CD14-positive monocyte (primary cell): ENCODE measurements at regions not wholly inside any gene's neighbourhood (a gene's known extent, or its start where the extent isn't known, plus 50 kb on each side); places are given as distances from the start of the nearest gene placed in this dataset.

Experiments
- DNase-seq, 3 donors: peaks; one replicate each; pipeline ENCODE4 v3.0.0-alpha.2; 2011 to 2022
- H2AFZ ChIP-seq: 2 replicates; pipeline ENCODE4 v1.6.0; 2012; ENCODE audit warnings: mild to moderate bottlenecking, low read depth, low read length, inconsistent platforms; ENCODE audit not compliant: insufficient read depth, poor library complexity, severe bottlenecking
- H3K27ac ChIP-seq, 2 donors: 1 replicate in 1 of 2; 2 replicates in 1 of 2; pipeline ENCODE4 v1.5.1; 2012 to 2013; ENCODE audit warnings: low read length in 2 of 2, control low read depth in 1 of 2, inconsistent platforms in 1 of 2, low read depth in 1 of 2, mild to moderate bottlenecking in 1 of 2
- H3K27me3 ChIP-seq, 2 donors: one replicate each; pipeline versions ENCODE4 v1.6.0 to v1.6.1; 2011 to 2013; ENCODE audit warnings: low read length in 2 of 2; ENCODE audit not compliant: control insufficient read depth in 2 of 2, insufficient read depth in 2 of 2
- H3K36me3 ChIP-seq, 2 donors: replicated peaks in 1 of 2; 1 replicate in 1 of 2; 2 replicates in 1 of 2; pipeline versions ENCODE4 v1.5.1 to v1.6.1; 2012 to 2013; ENCODE audit warnings: low read length in 2 of 2, control low read depth in 1 of 2, inconsistent platforms in 1 of 2, mild to moderate bottlenecking in 1 of 2; ENCODE audit not compliant: insufficient read depth in 2 of 2, control insufficient read depth in 1 of 2
- H3K4me1 ChIP-seq, 2 donors: 1 replicate in 1 of 2; 2 replicates in 1 of 2; pipeline versions ENCODE4 v1.5.1 to v1.6.1; 2012 to 2013; ENCODE audit warnings: low read length in 2 of 2, control low read depth in 1 of 2, inconsistent platforms in 1 of 2, mild to moderate bottlenecking in 1 of 2, moderate library complexity in 1 of 2; ENCODE audit not compliant: insufficient read depth in 2 of 2, control insufficient read depth in 1 of 2
- H3K4me2 ChIP-seq: replicated peaks from 2 replicates; pipeline ENCODE3; 2012; ENCODE audit warnings: low read length, moderate library complexity, mild to moderate bottlenecking; ENCODE audit not compliant: poor library complexity, severe bottlenecking; ENCODE audit errors: extremely low read depth
- H3K4me3 ChIP-seq, 3 experiments: fragments of 200-600 bp in 1 of 3; sonication (generic) in 1 of 3; replicated peaks in 1 of 3; 1 replicate in 2 of 3; 2 replicates in 1 of 3; pipeline ENCODE4 v1.5.1; 2011 to 2013; ENCODE audit warnings: low read length in 3 of 3, mild to moderate bottlenecking in 3 of 3, control low read depth in 2 of 3, low read depth in 2 of 3, inconsistent platforms in 1 of 3, moderate library complexity in 1 of 3
- H3K79me2 ChIP-seq: 2 replicates; pipeline ENCODE4 v1.6.0; 2012; ENCODE audit warnings: mild to moderate bottlenecking, control low read depth, inconsistent platforms, low read length, moderate library complexity; ENCODE audit not compliant: insufficient read depth
- H3K9ac ChIP-seq: 2 replicates; pipeline ENCODE4 v1.6.0; 2017; ENCODE audit warnings: low read length, mild to moderate bottlenecking; ENCODE audit not compliant: insufficient read depth, poor library complexity, severe bottlenecking
- H3K9me3 ChIP-seq, 2 donors: replicated peaks in 1 of 2; 1 replicate in 1 of 2; 2 replicates in 1 of 2; pipeline versions ENCODE4 v1.5.1 to v1.6.1; 2012 to 2013; ENCODE audit warnings: low read length in 2 of 2, control low read depth in 1 of 2; ENCODE audit not compliant: control insufficient read depth in 1 of 2, insufficient read depth in 1 of 2
- H4K20me1 ChIP-seq: 2 replicates; pipeline ENCODE4 v1.6.0; 2012; ENCODE audit warnings: mild to moderate bottlenecking, low read length, control low read depth, moderate library complexity; ENCODE audit not compliant: insufficient read depth
- H3K27ac Mint-ChIP-seq, 7 donors: one replicate each; pipeline ENCODE4 v1.8.0; 2020; ENCODE audit warnings: mild to moderate bottlenecking in 7 of 7, mixed read lengths in 7 of 7, moderate library complexity in 6 of 7, inconsistent platforms in 2 of 7
- H3K27me3 Mint-ChIP-seq, 3 donors: one replicate each; pipeline ENCODE4 v1.8.0; 2021 to 2022; ENCODE audit warnings: low read depth in 3 of 3, mild to moderate bottlenecking in 3 of 3, mixed read lengths in 3 of 3, moderate library complexity in 3 of 3, inconsistent platforms in 1 of 3
- H3K36me3 Mint-ChIP-seq, 2 donors: one replicate each; pipeline ENCODE4 v1.8.0; 2020; ENCODE audit warnings: mixed read lengths in 2 of 2, inconsistent platforms in 1 of 2, mild to moderate bottlenecking in 1 of 2
- H3K4me1 Mint-ChIP-seq: one replicate; pipeline ENCODE4 v1.8.0; 2020; ENCODE audit warnings: mild to moderate bottlenecking, mixed read lengths
- H3K4me3 Mint-ChIP-seq, 2 donors: one replicate each; pipeline ENCODE4 v1.8.0; 2020; ENCODE audit warnings: mild to moderate bottlenecking in 2 of 2, mixed read lengths in 2 of 2, moderate library complexity in 1 of 2
- H3K9me3 Mint-ChIP-seq, 7 donors: one replicate each; pipeline ENCODE4 v1.8.0; 2020 to 2022; ENCODE audit warnings: mixed read lengths in 7 of 7, mild to moderate bottlenecking in 6 of 7, moderate library complexity in 6 of 7, inconsistent platforms in 2 of 7
- CTCF ChIP-seq: fragments of 200-600 bp; IDR thresholded peaks from one replicate; pipeline ENCODE4 v1.8.0; 2022; ENCODE audit warnings: antibody characterized with exemption, mild to moderate bottlenecking
- WGBS: methylation state at CpG from one replicate; pipeline ENCODE4 v1.1.5; 2013; ENCODE audit warnings: missing lambda C conversion rate; ENCODE audit not compliant: insufficient coverage; 5-methylcytosine and 5-hydroxymethylcytosine counted together
- intact Hi-C, 2 donors: fragments of 100-400 bp; cut with micrococcal nuclease; formaldehyde crosslinking; loops; one replicate each; pipeline versions ENCODE4 v1.15.0 to v1.15.1; 2023

GRCh38 chr16:51773071-51773890, 622.2 kb upstream of the SALL1 start:
- TF ChIP-seq CTCF: no peak
- Histone ChIP-seq H4K20me1 (no peaks in the 10 kb centered on the region), H3K79me2 (no peaks in the 10 kb centered on the region), H3K9ac (no peak overlapping the region), H3K27ac (no peak overlapping the region), H3K4me1 (no peaks in the 10 kb centered on the region), H3K9me3 (no peaks in the 10 kb centered on the region), H3K4me2 (no peak overlapping the region), H2AFZ (no peak overlapping the region), H3K27me3 (no peaks in the 10 kb centered on the region), H3K4me3 (no peak overlapping the region), H3K36me3 (no peaks in the 10 kb centered on the region)
- Mint-ChIP-seq H3K4me1 (no peaks in the 10 kb centered on the region), H3K27ac (no peak overlapping the region), H3K9me3 (peaks cover 0 to 5% (median 0%) of the 10 kb centered on the region in 7 donors), H3K27me3 (peaks cover 0 to 3% (median 2%) of the 10 kb centered on the region in 3 donors), H3K4me3 (no peak overlapping the region), H3K36me3 (no peaks in the 10 kb centered on the region)
- 89% methylated on average over 14 of the region's 22 CpGs for WGBS
- intact Hi-C loops: no loop called here
- no peak for DNase-seq

- Histone ChIP-seq H3K9me3 (no peaks in the 10 kb centered on the region), H3K4me3 (no peak overlapping the region), H3K9ac (no peak overlapping the region), H3K4me1 (no peaks in the 10 kb centered on the region), H3K79me2 (no peaks in the 10 kb centered on the region), H3K36me3 (no peaks in the 10 kb centered on the region), H4K20me1 (no peaks in the 10 kb centered on the region), H2AFZ (no peak overlapping the region), H3K27me3 (peaks cover 0 to 2% of the 10 kb centered on the region in 2 donors), H3K27ac (no peak overlapping the region), H3K4me2 (no peak overlapping the region)
- Mint-ChIP-seq H3K4me3 (no peak overlapping the region), H3K9me3 (peaks cover 0 to 3% (median 0%) of the 10 kb centered on the region in 7 donors), H3K4me1 (peaks cover 2% of the 10 kb centered on the region), H3K27me3 (peaks cover 10 to 15% (median 12%) of the 10 kb centered on the region in 3 donors), H3K27ac (no peak overlapping the region), H3K36me3 (no peaks in the 10 kb centered on the region)
- no peak for TF ChIP-seq CTCF
- no peak for DNase-seq
- intact Hi-C loops: no loop called here
- WGBS: no CpG with 5 or more reads among the region's 2 CpGs
These were observed 615.7 kb upstream of the SALL1 start for GRCh38 chr16:51766739-51767138.
